ENCODE measurements at regions not wholly inside any gene's neighbourhood (a gene's known extent, or its start where the extent isn't known, plus 50 kb on each side); places are given as distances from the start of the nearest gene placed in this dataset.

DNA sequence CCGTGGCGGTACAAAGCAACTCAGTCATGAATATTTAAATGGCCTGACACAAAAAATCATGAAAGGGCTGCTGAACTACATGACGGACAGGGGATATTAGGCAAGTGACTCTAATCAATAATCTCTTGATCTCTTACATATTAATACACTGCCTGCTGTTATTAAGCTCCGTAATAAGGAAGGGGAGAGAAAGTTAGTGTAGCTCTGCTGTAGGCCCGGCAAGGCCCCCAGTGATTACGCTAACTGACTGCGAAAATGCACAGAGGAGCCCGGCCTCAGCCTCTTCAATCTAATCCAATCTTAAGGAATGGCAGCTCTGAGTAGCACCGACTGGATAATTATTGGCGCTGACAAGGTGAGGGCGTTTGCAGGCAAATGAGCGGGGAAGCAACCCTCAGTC, 583.5 kb upstream of the MKI67 start:
- TF ChIP-seq JUND (IDR thresholded peaks at IDR 0.05) (no peak), SP1 (IDR thresholded peaks at IDR 0.05; ENCODE audit: low read depth) (no peak), POLR2AphosphoS5 (IDR thresholded peaks at IDR 0.05; ENCODE audit: low read depth, low read length) (no peak), POLR2A (IDR thresholded peaks at IDR 0.05; ENCODE audit: borderline replicate concordance, extremely low read depth, insufficient read depth, insufficient read length) (no peak), ELF1 (IDR thresholded peaks at IDR 0.05; ENCODE audit: borderline replicate concordance, low read depth) (no peak), EZH2 (IDR thresholded peaks at IDR 0.05) (no peak), RAD21 (IDR thresholded peaks at IDR 0.05; ENCODE audit: low read depth) (no peak)
- TF ChIP-seq, protein P1, sequence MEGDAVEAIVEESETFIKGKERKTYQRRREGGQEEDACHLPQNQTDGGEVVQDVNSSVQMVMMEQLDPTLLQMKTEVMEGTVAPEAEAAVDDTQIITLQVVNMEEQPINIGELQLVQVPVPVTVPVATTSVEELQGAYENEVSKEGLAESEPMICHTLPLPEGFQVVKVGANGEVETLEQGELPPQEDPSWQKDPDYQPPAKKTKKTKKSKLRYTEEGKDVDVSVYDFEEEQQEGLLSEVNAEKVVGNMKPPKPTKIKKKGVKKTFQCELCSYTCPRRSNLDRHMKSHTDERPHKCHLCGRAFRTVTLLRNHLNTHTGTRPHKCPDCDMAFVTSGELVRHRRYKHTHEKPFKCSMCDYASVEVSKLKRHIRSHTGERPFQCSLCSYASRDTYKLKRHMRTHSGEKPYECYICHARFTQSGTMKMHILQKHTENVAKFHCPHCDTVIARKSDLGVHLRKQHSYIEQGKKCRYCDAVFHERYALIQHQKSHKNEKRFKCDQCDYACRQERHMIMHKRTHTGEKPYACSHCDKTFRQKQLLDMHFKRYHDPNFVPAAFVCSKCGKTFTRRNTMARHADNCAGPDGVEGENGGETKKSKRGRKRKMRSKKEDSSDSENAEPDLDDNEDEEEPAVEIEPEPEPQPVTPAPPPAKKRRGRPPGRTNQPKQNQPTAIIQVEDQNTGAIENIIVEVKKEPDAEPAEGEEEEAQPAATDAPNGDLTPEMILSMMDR (IDR thresholded peaks at IDR 0.05 in 2 of 3, conservative IDR thresholded peaks at IDR 0.05 in 1 of 3; ENCODE audit: borderline replicate concordance in 1 of 3, insufficient read depth in 1 of 3, low read depth in 2 of 3, low read length in 2 of 3) = no peak
- TF ChIP-seq, protein P2, sequence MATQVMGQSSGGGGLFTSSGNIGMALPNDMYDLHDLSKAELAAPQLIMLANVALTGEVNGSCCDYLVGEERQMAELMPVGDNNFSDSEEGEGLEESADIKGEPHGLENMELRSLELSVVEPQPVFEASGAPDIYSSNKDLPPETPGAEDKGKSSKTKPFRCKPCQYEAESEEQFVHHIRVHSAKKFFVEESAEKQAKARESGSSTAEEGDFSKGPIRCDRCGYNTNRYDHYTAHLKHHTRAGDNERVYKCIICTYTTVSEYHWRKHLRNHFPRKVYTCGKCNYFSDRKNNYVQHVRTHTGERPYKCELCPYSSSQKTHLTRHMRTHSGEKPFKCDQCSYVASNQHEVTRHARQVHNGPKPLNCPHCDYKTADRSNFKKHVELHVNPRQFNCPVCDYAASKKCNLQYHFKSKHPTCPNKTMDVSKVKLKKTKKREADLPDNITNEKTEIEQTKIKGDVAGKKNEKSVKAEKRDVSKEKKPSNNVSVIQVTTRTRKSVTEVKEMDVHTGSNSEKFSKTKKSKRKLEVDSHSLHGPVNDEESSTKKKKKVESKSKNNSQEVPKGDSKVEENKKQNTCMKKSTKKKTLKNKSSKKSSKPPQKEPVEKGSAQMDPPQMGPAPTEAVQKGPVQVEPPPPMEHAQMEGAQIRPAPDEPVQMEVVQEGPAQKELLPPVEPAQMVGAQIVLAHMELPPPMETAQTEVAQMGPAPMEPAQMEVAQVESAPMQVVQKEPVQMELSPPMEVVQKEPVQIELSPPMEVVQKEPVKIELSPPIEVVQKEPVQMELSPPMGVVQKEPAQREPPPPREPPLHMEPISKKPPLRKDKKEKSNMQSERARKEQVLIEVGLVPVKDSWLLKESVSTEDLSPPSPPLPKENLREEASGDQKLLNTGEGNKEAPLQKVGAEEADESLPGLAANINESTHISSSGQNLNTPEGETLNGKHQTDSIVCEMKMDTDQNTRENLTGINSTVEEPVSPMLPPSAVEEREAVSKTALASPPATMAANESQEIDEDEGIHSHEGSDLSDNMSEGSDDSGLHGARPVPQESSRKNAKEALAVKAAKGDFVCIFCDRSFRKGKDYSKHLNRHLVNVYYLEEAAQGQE (IDR thresholded peaks at IDR 0.05; ENCODE audit: low read depth) = no peak
- TF ChIP-seq, protein P3, sequence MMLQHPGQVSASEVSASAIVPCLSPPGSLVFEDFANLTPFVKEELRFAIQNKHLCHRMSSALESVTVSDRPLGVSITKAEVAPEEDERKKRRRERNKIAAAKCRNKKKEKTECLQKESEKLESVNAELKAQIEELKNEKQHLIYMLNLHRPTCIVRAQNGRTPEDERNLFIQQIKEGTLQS (IDR thresholded peaks at IDR 0.05) = no peak
